OCI-M2 (cell line): ENCODE measurements at regions not wholly inside any gene's neighbourhood (a gene's known extent, or its start where the extent isn't known, plus 50 kb on each side); places are given as distances from the start of the nearest gene placed in this dataset.
"Not testable (repeated sequence)": the region's sequence is repeated elsewhere in the genome, so short reads cannot be mapped to it uniquely, and the experiment has no call there.

ENCODE experiments used
- DNase-seq: peaks from one replicate; lab custom pipeline; 2025; ENCODE audit not compliant: unreplicated experiment; lab: John Stamatoyannopoulos, UW

DNA sequence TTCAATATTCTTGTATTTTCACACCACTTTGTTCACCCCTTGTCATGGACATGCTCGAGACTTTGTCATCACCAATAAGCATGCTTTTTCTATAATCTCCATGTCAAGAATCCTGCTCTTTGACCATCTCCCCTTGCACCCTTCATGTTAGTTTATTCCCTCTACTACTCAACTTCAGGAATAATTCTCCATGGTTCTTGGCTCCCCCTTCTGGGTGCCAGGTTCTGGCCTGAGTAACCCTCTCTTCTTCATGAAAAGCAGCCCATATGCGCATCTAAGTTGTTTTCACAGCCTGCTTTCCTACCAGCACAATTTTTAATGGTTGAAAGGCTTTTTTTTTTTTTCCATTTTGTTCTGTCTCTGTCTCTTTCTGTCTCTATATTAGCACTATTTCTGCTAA is 160.7 kb downstream of the LEPR start:
- DNase-seq: no peak

GRCh38 chr1:65584399-65584798 is 163.9 kb downstream of the LEPR start:
- DNase-seq: no peak

DNA sequence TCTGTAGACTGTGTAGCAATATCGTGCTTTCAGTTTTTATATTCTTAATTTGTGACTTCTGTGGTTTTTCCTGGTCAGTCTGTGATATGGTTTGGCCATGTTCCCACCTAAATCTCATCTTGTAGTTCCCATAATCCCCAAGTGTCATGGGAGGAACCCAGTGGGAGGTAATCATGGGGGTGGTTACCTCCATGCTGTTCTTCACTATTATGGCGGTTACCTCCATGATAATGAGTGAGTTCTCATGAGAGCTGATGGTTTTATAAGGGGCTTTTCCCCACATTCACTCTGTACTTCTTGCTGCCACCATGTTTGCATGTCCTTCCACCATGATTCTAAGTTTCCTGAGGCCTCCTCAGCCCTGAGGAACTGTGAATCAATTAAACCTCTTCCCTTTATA is 169.8 kb downstream of the LEPR start:
- DNase-seq: no peak

DNA sequence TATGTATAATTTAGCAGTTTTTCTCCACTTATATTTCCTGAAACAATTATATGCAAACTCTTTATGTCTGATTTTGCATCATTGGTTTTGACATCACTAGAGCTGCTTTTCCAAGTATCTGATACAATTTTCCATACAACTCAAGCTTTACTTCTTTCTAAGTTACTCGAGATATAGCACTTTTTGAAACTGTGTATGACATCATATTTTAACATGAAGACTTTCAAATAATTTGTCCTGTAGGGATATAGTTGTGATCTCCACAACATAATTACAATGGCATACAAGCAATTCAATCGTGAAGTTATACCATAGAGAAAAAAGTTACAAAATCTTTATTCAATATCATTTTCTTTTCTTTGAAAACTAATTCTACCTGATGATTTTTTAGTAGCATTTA is 173.0 kb downstream of the LEPR start:
- DNase-seq: no peak

DNA sequence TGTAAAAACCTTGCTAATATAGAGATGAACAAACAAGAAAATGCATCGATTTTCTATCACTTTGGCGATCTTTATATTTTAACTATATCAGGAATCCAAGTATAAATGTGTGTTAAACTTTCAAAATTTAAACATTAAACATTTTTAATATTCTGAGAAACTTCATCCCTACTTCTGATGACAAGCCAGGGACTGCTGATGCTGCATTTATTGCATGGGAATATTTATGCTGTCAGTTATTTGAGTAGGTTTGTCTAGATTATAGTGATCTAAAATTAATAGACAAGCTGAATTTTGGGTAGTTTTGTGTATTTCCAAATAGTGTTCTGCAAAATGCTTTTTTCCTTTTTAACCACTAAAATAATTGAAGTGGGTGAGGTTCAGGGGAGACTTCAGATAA is 175.3 kb downstream of the LEPR start:
- no peak for DNase-seq

- DNase-seq: no peak
Observed at GRCh38 chr1:65596768-65597167, 176.3 kb downstream of the LEPR start.

DNA sequence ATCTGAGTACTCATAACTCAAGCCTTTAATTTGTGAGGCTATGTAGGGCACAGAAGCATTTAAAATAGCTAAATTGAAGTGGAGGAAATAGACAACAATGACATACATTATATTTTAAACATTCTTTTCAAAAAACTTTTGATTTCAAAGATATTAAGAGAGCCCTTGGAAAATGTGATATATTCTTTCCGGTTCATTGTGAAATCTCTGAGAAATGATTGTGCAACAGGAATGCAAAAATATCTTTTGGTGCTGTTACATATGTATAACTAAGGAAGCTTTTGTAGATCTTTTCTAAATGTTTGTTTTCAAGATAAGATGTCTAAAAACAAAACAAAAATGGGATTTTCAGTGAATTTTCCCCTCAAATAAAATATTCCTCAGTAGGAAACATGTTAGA is 185.2 kb downstream of the LEPR start:
- no peak for DNase-seq

GRCh38 chr1:65606426-65606825 is 186.0 kb downstream of the LEPR start:
- DNase-seq: no peak

- no peak for DNase-seq
Observed at GRCh38 chr1:65613884-65614283, 178.8 kb upstream of the PDE4B start.

- DNase-seq: no peak
Observed at GRCh38 chr1:65615859-65616258, 176.8 kb upstream of the PDE4B start.

- DNase-seq: not testable (repeated sequence)
Observed at GRCh38 chr1:65621721-65622120, 171.0 kb upstream of the PDE4B start.

DNA sequence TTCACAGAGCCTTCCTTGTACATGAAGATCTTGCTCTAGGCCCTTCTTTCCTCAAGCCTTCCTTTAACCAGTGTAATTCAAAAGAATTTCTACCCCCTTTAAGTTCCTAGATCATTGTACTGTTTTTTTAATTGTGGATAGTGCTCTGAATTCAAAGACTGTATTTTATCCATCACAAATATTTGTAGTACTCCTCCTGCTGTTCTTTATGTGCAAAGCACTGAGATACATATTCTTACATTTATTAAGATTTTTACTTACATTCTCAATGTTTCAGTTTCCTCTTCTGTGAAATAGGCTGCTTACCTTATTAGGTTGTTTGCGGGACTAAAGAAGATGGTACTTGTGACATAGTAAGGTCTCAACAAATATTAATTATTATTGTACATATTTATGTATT is 168.8 kb upstream of the PDE4B start:
- no peak for DNase-seq

DNA sequence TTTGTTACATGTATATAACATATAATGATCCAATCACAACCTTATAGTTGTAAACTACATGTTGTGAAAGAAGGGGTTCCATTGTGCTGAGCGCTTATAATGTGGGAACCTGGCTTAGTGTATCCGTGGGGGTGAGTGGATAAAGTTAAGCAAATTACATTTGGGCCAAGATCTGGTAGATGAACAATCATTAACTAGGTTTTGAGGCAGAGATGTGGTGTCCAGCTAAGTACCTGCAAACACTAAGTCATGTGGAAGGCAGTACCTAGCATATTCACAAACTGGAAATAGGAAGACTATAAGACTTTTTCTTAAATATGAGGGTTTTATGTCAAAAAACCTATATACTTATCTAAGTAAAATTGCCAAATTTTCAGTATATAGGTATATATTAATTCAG is 167.2 kb upstream of the PDE4B start:
- no peak for DNase-seq

DNA sequence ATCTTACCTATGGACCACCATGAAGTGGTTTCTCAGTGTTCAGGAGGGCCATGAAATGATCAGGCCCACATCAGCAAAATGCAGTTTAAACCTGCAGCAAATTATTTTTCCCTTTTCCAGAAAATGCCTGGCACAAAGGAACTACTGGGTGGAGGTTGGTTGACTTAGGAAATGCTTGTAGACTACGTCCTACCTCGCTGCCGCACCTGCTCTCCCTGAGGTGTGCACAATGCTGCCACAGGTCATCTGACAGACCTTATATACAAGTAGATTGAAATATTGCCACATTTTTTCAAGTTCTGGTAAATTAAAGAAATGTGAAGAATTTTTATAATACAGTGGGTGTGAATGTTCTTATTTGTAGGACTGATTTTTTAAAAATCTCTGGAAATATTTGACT is 166.7 kb upstream of the PDE4B start:
- DNase-seq: no peak

DNA sequence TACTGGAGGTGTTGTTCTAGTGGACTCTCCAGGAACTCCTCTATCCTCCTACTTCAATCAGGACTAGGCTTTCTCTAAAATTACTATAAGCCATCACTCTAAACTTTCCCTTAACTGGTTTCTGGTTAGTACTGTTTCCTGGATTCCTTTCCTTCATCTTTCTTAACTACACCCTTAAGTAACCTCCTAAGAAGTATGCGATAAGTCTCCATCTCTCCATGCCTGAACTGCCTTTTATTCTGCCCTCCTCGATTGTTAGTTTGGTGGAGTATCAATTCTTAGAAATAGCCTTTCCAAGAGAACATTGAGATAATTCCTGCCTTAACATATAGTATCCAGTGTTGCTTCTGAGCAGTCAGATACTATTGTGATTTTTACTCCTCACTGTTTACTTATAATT is 162.9 kb upstream of the PDE4B start:
- DNase-seq: no peak

GRCh38 chr1:65630855-65631254 is 161.8 kb upstream of the PDE4B start:
- DNase-seq: no peak

DNA sequence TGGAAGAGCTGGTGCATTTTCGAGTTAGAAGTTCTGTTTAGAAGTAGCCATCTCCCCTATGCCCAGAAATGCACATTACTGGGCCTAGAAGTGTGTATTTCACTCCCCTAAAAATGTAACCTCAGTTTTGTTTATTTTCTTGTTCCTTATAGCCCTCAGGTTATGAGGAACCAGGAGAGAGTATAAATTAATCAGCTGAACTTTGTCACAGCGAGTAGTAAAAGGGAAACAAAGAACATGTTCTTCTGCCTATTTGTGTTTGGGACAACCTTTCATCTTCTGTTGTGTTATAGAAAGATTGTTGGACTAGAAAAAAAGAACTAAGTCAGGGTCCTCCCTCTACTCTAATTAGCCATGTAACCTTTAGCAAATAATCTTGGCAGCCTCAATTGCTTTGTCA is 160.5 kb upstream of the PDE4B start:
- no peak for DNase-seq

- no peak for DNase-seq
Observed at GRCh38 chr1:65640046-65640445, 152.6 kb upstream of the PDE4B start.

- not testable (repeated sequence) for DNase-seq
Observed at GRCh38 chr1:65649185-65649584, 143.5 kb upstream of the PDE4B start.

DNA sequence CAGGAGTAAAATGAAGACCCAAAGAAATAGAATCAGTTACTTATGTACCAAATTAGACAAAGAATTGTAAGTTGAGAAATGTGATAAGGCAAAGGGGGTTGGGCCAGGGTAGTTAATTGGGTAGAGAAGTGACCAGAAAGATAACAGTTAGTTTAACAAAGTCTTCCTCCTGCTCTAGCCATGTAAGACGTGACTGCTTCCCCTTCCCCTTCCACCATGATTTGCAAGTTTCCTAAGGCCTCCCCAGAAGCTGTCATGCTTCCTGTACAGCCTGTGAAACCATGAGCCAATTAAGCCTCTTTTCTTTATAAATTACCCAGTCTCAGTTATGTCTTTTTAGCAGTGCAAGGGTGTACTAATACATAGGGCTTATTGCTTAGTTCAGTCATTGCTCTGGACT is 142.0 kb upstream of the PDE4B start:
- DNase-seq: no peak

GRCh38 chr1:65654526-65654925 is 138.2 kb upstream of the PDE4B start:
- DNase-seq: not testable (repeated sequence)

- DNase-seq: not testable (repeated sequence)
Observed at GRCh38 chr1:65657609-65658008, 135.1 kb upstream of the PDE4B start.

DNA sequence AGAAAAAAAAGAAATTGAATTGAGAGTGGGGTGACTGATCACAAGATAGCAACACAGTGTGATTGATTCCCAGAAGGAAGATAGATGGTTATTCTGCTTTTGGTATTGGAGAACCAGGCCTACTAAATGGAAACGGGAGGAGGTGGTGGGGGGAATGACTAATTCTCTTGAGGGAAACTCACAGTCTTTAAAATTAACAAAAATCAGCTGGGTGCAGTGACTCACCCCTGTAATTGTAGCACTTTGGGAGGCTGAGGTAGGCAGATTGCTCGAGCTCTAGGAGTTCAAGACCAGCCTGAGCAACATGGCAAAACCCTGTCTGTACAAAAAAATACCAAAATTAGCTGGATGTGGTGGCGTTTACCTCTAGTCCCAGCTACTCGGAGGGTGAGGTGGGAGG is 134.6 kb upstream of the PDE4B start:
- DNase-seq: no peak

DNA sequence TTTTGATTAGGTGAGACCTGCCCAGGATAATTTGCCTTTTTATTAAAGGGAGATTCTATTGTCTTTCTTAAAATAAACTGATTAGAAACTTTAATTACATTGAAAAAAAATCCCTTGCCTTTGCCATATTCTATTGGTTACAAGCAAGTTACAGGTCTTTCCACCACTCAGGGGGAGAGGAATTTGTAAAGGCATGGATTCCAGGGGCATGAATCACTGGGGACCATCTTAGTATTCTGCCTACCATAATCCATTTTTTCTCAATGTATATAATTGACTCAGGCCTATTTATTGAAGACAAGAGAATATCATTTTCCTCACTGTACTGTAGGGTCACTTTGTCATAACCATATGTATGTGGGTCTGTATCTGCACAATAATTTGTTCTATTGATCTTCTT is 124.3 kb upstream of the PDE4B start:
- DNase-seq: no peak
